ENCODE measurements at regions not wholly inside any gene's neighbourhood (a gene's known extent, or its start where the extent isn't known, plus 50 kb on each side); places are given as distances from the start of the nearest gene placed in this dataset.

DNA sequence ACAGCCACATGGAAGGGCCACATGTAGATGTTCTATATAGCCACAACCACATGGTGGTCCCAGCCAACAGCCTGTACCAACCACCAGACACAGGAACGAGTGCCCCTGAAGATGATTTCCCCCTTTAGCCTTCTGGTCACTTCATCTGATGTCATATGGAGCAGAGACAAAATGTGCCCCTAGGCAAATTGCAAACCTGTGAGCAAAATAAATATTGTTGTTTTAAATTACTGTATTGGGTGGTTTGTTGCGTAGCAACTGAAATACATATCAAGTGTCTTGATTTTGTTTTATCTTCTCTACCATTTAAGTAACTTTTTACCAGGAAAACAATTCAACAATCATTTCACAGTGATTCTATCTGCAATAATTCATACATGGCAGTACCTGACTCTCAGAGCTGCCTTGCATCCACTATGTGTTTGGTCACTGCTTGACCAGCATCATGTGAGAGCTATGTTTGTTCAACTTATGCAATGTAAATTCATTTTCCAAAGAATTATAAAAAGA, 142.5 kb upstream of the VLDLR start:
- Histone ChIP-seq H3K9ac (no peak overlapping the region), H3K79me2 (no peaks in the 10 kb centered on the region), H3K27ac (no peak overlapping the region), H3K9me3 (ENCODE audit: control insufficient read depth, low read length) (no peaks in the 10 kb centered on the region), H3K4me1 (no peaks in the 10 kb centered on the region), H2AFZ (no peak overlapping the region), H3K36me3 (ENCODE audit: control insufficient read depth, insufficient read depth, low read length) (no peaks in the 10 kb centered on the region), H3K4me3 (ENCODE audit: low read depth, low read length) (no peak overlapping the region), H3K4me2 (ENCODE audit: low read length) (no peak overlapping the region), H3K27me3 (ENCODE audit: control insufficient read depth, insufficient read depth, low read length) (no peaks in the 10 kb centered on the region)
- no peak for TF ChIP-seq CTCF (IDR thresholded peaks at IDR 0.05)

GRCh38 chr9:2480255-2480837, 141.2 kb upstream of the VLDLR start:
- Histone ChIP-seq H3K9ac (no peak overlapping the region), H3K4me1 (no peaks in the 10 kb centered on the region), H3K4me2 (ENCODE audit: low read length) (no peak overlapping the region), H3K36me3 (ENCODE audit: control insufficient read depth, insufficient read depth, low read length) (no peaks in the 10 kb centered on the region), H3K27ac (no peak overlapping the region), H3K79me2 (no peaks in the 10 kb centered on the region), H3K9me3 (ENCODE audit: control insufficient read depth, low read length) (no peaks in the 10 kb centered on the region), H3K27me3 (ENCODE audit: control insufficient read depth, insufficient read depth, low read length) (no peaks in the 10 kb centered on the region), H3K4me3 (ENCODE audit: low read depth, low read length) (no peak overlapping the region), H2AFZ (no peak overlapping the region)
- TF ChIP-seq CTCF (IDR thresholded peaks at IDR 0.05): no peak

DNA sequence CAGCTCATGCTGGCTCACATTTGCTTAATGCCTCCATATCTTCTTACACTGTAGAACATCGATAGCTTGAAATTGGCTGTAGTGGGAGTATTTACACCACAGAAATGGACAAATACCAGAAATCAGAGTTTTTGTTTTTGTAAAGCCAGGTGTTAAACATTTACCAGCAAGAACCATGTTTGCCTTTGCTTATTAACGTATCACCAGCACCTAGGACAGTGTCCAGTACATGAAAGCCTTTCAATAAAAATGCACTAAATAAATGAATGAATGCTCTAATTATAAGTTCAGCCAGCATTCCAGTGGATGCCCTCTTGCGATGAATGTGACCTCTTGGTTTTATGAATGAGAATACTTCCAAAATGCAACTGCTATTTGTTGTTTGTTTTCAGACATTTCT, 140.4 kb upstream of the VLDLR start:
- Histone ChIP-seq H3K9me3 (ENCODE audit: control insufficient read depth, low read length) (no peaks in the 10 kb centered on the region), H3K4me3 (ENCODE audit: low read depth, low read length) (no peak overlapping the region), H3K27me3 (ENCODE audit: control insufficient read depth, insufficient read depth, low read length) (no peaks in the 10 kb centered on the region), H3K4me1 (no peaks in the 10 kb centered on the region), H2AFZ (no peak overlapping the region), H3K27ac (no peak overlapping the region), H3K79me2 (no peaks in the 10 kb centered on the region), H3K4me2 (ENCODE audit: low read length) (no peak overlapping the region), H3K9ac (no peak overlapping the region), H3K36me3 (ENCODE audit: control insufficient read depth, insufficient read depth, low read length) (no peaks in the 10 kb centered on the region)
- no peak for TF ChIP-seq CTCF (IDR thresholded peaks at IDR 0.05)

- Histone ChIP-seq H3K9ac (no peak overlapping the region), H3K4me3 (ENCODE audit: low read depth, low read length) (no peak overlapping the region), H3K4me1 (no peaks in the 10 kb centered on the region), H3K27me3 (ENCODE audit: control insufficient read depth, insufficient read depth, low read length) (no peaks in the 10 kb centered on the region), H2AFZ (no peak overlapping the region), H3K27ac (no peak overlapping the region), H3K4me2 (ENCODE audit: low read length) (no peak overlapping the region), H3K9me3 (ENCODE audit: control insufficient read depth, low read length) (no peaks in the 10 kb centered on the region), H3K79me2 (no peaks in the 10 kb centered on the region), H3K36me3 (ENCODE audit: control insufficient read depth, insufficient read depth, low read length) (no peaks in the 10 kb centered on the region)
- TF ChIP-seq CTCF (IDR thresholded peaks at IDR 0.05): no peak
These were observed 134.6 kb upstream of the VLDLR start for GRCh38 chr9:2486988-2487387.

- Histone ChIP-seq H3K4me1 (no peaks in the 10 kb centered on the region), H3K36me3 (ENCODE audit: control insufficient read depth, insufficient read depth, low read length) (no peaks in the 10 kb centered on the region), H3K9ac (no peak overlapping the region), H3K4me3 (ENCODE audit: low read depth, low read length) (no peak overlapping the region), H3K27ac (no peak overlapping the region), H2AFZ (no peak overlapping the region), H3K79me2 (no peaks in the 10 kb centered on the region), H3K9me3 (ENCODE audit: control insufficient read depth, low read length) (no peaks in the 10 kb centered on the region), H3K27me3 (ENCODE audit: control insufficient read depth, insufficient read depth, low read length) (no peaks in the 10 kb centered on the region), H3K4me2 (ENCODE audit: low read length) (no peak overlapping the region)
- TF ChIP-seq CTCF (IDR thresholded peaks at IDR 0.05): no peak
These were observed 131.7 kb upstream of the VLDLR start for GRCh38 chr9:2489838-2490314.

Data from parathyroid adenoma (tissue), 2 donors.